Calu3 (cell line): ENCODE measurements at regions not wholly inside any gene's neighbourhood (a gene's known extent, or its start where the extent isn't known, plus 50 kb on each side); places are given as distances from the start of the nearest gene placed in this dataset.
A peak's percentile ranks its signal among the peaks of the same experiment; 100 is the strongest.

ENCODE experiments used
- BruUV-seq: library from RNA; stranded (reverse); fragments of 400-500 nt; replicated peaks from 2 replicates; lab custom pipeline; 2021; lab: Mats Ljungman, UMichigan
- CTCF ChIA-PET: fragments of 300-600 bp; sonication (Branson Sonifier 250); formaldehyde crosslinking; loops from one replicate; lab custom pipeline; 2022; ENCODE audit warnings: antibody characterized with exemption; lab: Charles Lee
- DNase-seq: peaks from one replicate; pipeline ENCODE4 v3.0.0; 2022
- H3K27ac Mint-ChIP-seq: one replicate; pipeline ENCODE4 v1.8.0; 2022; ENCODE audit warnings: mixed read lengths; ENCODE audit not compliant: unreplicated experiment
- H3K27me3 Mint-ChIP-seq: one replicate; pipeline ENCODE4 v1.8.0; 2022; ENCODE audit warnings: mixed read lengths; ENCODE audit not compliant: unreplicated experiment
- H3K36me3 Mint-ChIP-seq: one replicate; pipeline ENCODE4 v1.8.0; 2022; ENCODE audit warnings: mild to moderate bottlenecking, moderate library complexity, mixed read lengths; ENCODE audit not compliant: insufficient read depth, unreplicated experiment
- H3K4me1 Mint-ChIP-seq: one replicate; pipeline ENCODE4 v1.8.0; 2022; ENCODE audit warnings: mild to moderate bottlenecking, low read depth, mixed read lengths; ENCODE audit not compliant: unreplicated experiment
- H3K4me3 Mint-ChIP-seq: one replicate; pipeline ENCODE4 v1.8.0; 2022; ENCODE audit warnings: mild to moderate bottlenecking, low read depth, moderate library complexity, mixed read lengths; ENCODE audit not compliant: unreplicated experiment
- H3K9me3 Mint-ChIP-seq: one replicate; pipeline ENCODE4 v1.8.0; 2022; ENCODE audit warnings: low read depth, mixed read lengths; ENCODE audit not compliant: unreplicated experiment
- CTCF ChIP-seq: fragments of 200-600 bp; IDR thresholded peaks from one replicate; pipeline ENCODE4 v1.8.0; 2022; ENCODE audit warnings: antibody characterized with exemption; ENCODE audit not compliant: unreplicated experiment
- intact Hi-C: fragments of 100-400 bp; cut with micrococcal nuclease; formaldehyde crosslinking; loops from one replicate; pipeline ENCODE4 v1.10.0; 2022; ENCODE audit not compliant: unreplicated experiment

DNA sequence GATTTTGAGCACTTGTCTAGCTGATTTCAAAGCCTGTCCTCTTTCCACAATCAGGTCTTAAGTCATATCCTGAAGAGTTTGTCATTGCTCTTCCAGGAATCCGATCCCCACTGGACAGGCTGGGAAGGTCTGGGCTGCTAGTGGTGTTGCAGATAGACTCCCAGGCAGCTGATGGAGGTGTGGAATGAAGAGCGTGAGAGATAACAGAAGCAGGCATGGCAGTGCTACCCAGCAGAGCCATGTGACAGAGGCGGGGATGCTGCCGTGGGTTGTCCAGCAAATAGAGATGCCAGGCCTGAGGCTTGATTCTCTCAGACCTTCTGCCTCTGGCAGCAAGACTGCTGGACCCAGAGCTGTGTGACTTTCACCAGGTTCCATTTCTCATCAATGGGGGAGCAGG, 116.5 kb upstream of the EEPD1 start:
- TF ChIP-seq CTCF = no peak
- no TSS peak for BruUV-seq
- CTCF ChIA-PET = interaction anchor here (0.6 to 1.6 kb wide), 5 partner anchors 52 to 255 kb away, joined by 3 to 12 read pairs (median 4); no protein-coding TSS in a partner anchor
- Mint-ChIP-seq H3K9me3 (peaks cover 4% of the 10 kb centered on the region), H3K27ac (peak overlapping the region; percentile 16), H3K4me3 (no peak overlapping the region), H3K4me1 (peaks cover 54% of the 10 kb centered on the region), H3K36me3 (no peaks in the 10 kb centered on the region), H3K27me3 (no peaks in the 10 kb centered on the region)
- peak; percentile 13 for DNase-seq
- intact Hi-C loops = loop anchor here (2.0 to 5.0 kb wide), 3 partner anchors 49 to 254 kb away; partner anchors contain the start of gene EEPD1

DNA sequence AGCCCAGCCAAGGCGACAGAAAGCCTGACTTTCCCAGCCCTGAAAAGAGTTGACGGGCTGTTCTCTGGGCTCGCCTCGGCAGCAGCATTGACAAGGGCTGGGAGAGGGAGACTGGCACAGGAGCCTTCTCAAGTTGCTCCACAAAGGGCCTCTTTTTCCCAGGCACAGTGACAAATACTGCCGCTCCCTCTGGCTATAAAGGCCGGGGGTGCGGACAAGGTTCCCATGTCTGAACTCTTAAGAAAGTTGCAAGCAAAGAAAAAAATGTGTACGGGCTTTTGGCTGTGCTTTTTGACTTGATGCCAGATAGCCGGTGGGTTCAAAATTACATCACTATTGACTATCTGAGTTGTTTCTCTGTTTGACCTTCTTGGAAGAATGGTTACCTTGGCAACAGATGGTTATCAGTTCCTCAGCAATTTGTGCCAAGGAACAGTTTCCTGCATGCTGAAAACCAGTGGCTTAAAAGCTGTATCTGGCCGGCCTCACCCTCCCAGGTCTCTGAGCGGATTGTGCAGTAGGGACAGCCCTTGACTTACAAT, 115.9 kb upstream of the EEPD1 start:
- peaks cover 4% of the 10 kb centered on the region for H3K9me3 Mint-ChIP-seq
- intact Hi-C loops = loop anchor here (1.0 to 5.0 kb wide), 4 partner anchors 50 to 254 kb away; partner anchors contain the start of gene EEPD1
- H3K36me3 Mint-ChIP-seq = no peaks in the 10 kb centered on the region
- DNase-seq = peak; percentile 86
- H3K4me3 Mint-ChIP-seq = no peak overlapping the region
- CTCF ChIA-PET = interaction anchor here (0.8 to 1.9 kb wide), 6 partner anchors 12 to 254 kb away, joined by 3 to 12 read pairs (median 4); no protein-coding TSS in a partner anchor
- peaks cover 54% of the 10 kb centered on the region for H3K4me1 Mint-ChIP-seq
- TF ChIP-seq CTCF = no peak
- no peaks in the 10 kb centered on the region for H3K27me3 Mint-ChIP-seq
- peak overlapping the region; percentile 16 for H3K27ac Mint-ChIP-seq
- no TSS peak for BruUV-seq

GRCh38 chr7:36038063-36038721, 114.9 kb upstream of the EEPD1 start:
- Mint-ChIP-seq H3K4me3 (no peak overlapping the region), H3K27ac (peak overlapping the region; percentile 16), H3K9me3 (peaks cover 3% of the 10 kb centered on the region), H3K4me1 (peaks cover 54% of the 10 kb centered on the region), H3K27me3 (no peaks in the 10 kb centered on the region), H3K36me3 (no peaks in the 10 kb centered on the region)
- intact Hi-C loops = loop anchor here (5.0 kb wide), 2 partner anchors 51 to 114 kb away; partner anchors contain the start of gene EEPD1
- no peak for DNase-seq
- CTCF ChIA-PET = interaction anchor here (1.0 to 1.9 kb wide), 5 partner anchors 11 to 253 kb away, joined by 3 to 12 read pairs (median 4); no protein-coding TSS in a partner anchor
- no TSS peak for BruUV-seq
- TF ChIP-seq CTCF = no peak

DNA sequence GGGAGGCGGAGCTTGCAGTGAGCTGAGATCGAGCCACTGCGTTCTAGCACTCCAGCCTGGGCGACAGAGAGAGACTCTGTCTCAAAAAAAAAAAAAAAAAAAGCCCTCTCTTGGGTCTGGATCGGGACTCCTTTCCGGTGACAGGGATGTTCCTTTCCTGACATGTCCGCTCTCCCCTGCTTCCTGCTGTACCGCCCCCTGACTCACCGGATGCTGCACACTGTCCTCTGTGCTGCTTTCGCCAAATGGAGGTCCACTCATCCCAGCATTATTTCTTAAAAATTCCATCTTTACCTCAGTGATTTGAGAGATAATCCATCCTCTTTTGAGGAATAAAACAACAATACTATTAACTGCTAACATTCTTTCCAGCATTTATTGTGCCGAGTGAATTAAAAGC, 113.8 kb upstream of the EEPD1 start:
- Mint-ChIP-seq H3K4me1 (peaks cover 46% of the 10 kb centered on the region), H3K9me3 (peaks cover 2% of the 10 kb centered on the region), H3K27me3 (no peaks in the 10 kb centered on the region), H3K4me3 (no peak overlapping the region), H3K36me3 (no peaks in the 10 kb centered on the region), H3K27ac (no peak overlapping the region)
- CTCF ChIA-PET = interaction anchor here (0.7 to 1.8 kb wide), 2 partner anchors 10 to 147 kb away, joined by 3 to 4 read pairs; no protein-coding TSS in a partner anchor
- no peak for TF ChIP-seq CTCF
- no TSS peak for BruUV-seq
- no peak for DNase-seq
- intact Hi-C loops = loop anchor here (5.0 kb wide), 2 partner anchors 52 to 113 kb away; partner anchors contain the start of gene EEPD1
